HAP-1 (cell line): ENCODE measurements at regions not wholly inside any gene's neighbourhood (a gene's known extent, or its start where the extent isn't known, plus 50 kb on each side); places are given as distances from the start of the nearest gene placed in this dataset.

Source experiments
- DNase-seq, 2 experiments: peaks; one replicate each; pipeline ENCODE4 v3.0.0-alpha.2; 2016 to 2020; ENCODE audit warnings: low spot score in 2 of 2
- H3K27me3 ChIP-seq: fragments of 250-450 bp; sonication (Bioruptor Pico); 2 replicates; pipeline ENCODE4 v1.5.1; 2020; ENCODE audit warnings: low read depth, mild to moderate bottlenecking, moderate library complexity
- H3K36me3 ChIP-seq: fragments of 250-450 bp; sonication (Bioruptor Pico); replicated peaks from 2 replicates; pipeline ENCODE4 v1.5.1; 2020; ENCODE audit warnings: mild to moderate bottlenecking
- H3K4me1 ChIP-seq: fragments of 250-450 bp; sonication (Bioruptor Pico); 2 replicates; pipeline ENCODE4 v1.5.1; 2020; ENCODE audit warnings: mild to moderate bottlenecking
- H3K4me3 ChIP-seq: fragments of 250-450 bp; sonication (Bioruptor Pico); 2 replicates; pipeline ENCODE4 v1.5.1; 2020; ENCODE audit warnings: mild to moderate bottlenecking, moderate library complexity
- H3K9me3 ChIP-seq: fragments of 250-450 bp; sonication (Bioruptor Pico); 2 replicates; pipeline ENCODE4 v1.5.1; 2020; ENCODE audit warnings: mild to moderate bottlenecking, moderate library complexity
- in situ Hi-C: fragments of 300-500 bp; cut with MboI; formaldehyde crosslinking; loops from 3 replicates; pipeline ENCODE4 v1.14.3; 2020; ENCODE audit warnings: low sequenced_read_pairs, inconsistent platforms, mixed read lengths

DNA sequence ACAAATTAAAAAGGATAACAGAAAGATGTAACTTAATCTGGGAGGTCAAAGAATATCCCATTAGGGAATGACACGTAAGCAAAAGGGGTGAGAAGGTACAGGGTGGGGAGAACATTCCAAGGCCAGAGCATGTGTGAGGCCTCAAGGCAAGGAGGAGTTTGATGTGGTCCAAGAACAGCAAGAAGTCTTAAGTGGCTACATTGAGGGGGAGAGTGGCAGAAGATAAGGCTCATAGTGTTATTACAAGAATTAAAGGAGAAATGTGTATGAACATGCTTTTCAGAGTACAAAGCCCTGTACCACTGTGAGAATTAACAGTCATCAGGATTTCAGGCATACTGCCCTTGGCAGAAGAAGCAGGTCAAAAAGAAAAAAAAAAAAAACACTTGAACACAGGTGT, 174.4 kb upstream of the ERBB4 start:
- H3K27me3 ChIP-seq: no peaks in the 10 kb centered on the region
- no peaks in the 10 kb centered on the region for H3K36me3 ChIP-seq
- in situ Hi-C loops: no loop called here
- H3K4me3 ChIP-seq: no peak overlapping the region
- H3K9me3 ChIP-seq: no peaks in the 10 kb centered on the region
- H3K4me1 ChIP-seq: no peaks in the 10 kb centered on the region
- DNase-seq: no peak

DNA sequence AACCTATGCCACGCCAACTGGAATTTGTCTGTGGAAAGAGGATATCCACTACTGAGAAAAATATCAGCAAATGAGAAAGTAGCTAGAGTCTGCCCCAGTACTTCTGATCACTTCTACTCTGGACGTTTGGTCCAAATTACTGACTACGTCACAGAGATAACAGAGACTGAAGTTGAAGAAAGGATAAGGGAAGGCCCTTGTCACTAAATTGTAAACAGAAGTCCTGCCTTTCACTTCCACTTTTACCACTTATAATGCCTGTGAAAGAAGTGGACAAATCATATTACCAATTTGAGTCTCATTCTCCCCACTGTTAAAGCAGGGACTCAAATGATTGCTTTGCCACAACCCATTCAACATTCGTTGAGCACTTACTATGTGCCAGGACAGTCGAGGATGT, 173.9 kb upstream of the ERBB4 start:
- no peaks in the 10 kb centered on the region for H3K4me1 ChIP-seq
- H3K4me3 ChIP-seq: no peak overlapping the region
- H3K9me3 ChIP-seq: no peaks in the 10 kb centered on the region
- H3K27me3 ChIP-seq: no peaks in the 10 kb centered on the region
- no peak for DNase-seq
- in situ Hi-C loops: no loop called here
- no peaks in the 10 kb centered on the region for H3K36me3 ChIP-seq

DNA sequence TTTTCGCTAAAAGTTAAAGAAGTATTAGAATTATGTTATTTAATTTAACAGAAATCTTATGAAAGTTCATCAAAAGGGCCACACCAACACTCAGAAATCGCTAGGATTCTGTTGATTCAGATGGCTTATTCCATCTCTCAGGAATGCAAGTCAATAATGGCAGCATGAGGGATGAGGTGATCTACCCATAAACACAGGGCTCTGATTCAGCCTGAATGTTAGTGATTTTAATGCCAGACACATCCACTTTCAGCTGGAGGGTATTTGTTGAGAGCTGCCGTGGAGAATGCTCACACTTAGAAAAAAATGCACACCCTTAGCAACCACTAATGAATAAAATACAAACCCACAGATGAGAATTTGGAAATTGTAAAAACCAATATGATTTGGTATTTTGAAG, 173.3 kb upstream of the ERBB4 start:
- no peak for DNase-seq
- Histone ChIP-seq H3K27me3 (no peaks in the 10 kb centered on the region), H3K36me3 (no peaks in the 10 kb centered on the region), H3K4me1 (no peaks in the 10 kb centered on the region), H3K4me3 (no peak overlapping the region), H3K9me3 (no peaks in the 10 kb centered on the region)
- in situ Hi-C loops: no loop called here

DNA sequence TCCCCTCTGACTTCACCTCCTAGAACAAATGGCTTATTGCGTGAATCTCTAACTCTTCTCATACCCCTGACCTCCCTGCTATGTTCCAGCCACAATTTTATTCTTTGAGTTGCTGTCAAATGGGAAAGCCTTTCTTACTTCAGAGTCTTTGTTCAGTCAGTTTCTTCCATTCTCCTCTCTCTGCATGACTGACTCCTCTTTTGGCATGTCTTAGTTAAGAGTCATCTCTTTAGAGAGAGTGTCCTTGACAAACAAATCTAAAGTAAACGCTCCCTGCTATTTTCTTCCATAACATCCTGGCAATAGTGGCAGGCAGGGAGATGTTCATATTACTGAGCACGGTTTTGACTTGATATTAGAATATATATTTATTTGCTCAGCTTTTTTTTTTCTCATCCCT, 170.7 kb upstream of the ERBB4 start:
- in situ Hi-C loops: no loop called here
- no peak for DNase-seq
- Histone ChIP-seq H3K4me3 (no peak overlapping the region), H3K27me3 (no peaks in the 10 kb centered on the region), H3K9me3 (no peaks in the 10 kb centered on the region), H3K4me1 (no peaks in the 10 kb centered on the region), H3K36me3 (no peaks in the 10 kb centered on the region)

DNA sequence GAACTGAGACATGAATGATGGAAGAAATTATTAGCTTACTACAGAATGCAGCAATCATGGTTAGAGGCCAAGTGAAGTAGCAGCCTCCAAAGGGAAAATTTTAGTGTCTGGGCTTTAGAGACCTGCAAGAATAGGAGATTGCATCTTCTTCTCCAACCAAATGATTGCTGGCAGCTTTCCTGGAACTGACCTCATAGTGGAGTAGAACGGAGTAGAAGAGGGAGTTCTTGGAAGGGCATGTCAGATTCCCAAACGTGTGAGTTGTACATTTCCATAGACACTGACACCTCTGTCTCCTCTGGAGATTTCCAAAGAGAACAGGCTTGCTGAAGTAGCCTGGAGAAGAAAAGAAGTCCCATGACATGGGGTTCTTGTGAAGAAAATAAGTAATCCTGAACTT, 169.8 kb upstream of the ERBB4 start:
- no peaks in the 10 kb centered on the region for H3K9me3 ChIP-seq
- no peak for DNase-seq
- in situ Hi-C loops: no loop called here

DNA sequence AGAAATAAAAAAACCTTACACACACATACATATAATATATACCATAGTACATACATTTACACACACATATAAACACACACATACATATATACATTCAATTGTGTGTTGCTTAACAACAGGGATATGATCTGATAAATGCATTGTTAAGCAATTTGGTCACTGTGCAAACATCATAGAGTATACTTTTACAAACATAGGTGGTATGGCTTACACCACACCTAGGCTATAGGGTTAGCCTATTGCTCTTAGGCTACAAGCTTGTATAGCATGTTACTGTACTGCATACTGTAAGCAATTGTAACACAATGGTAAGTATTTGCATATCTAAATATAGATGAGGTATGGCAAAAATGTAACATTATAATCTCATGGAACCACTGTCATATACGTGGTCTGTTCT, 156.8 kb upstream of the ERBB4 start:
- no peaks in the 10 kb centered on the region for H3K36me3 ChIP-seq
- no peaks in the 10 kb centered on the region for H3K4me1 ChIP-seq
- no peaks in the 10 kb centered on the region for H3K27me3 ChIP-seq
- DNase-seq: no peak
- in situ Hi-C loops: no loop called here
- H3K4me3 ChIP-seq: no peak overlapping the region
- H3K9me3 ChIP-seq: no peaks in the 10 kb centered on the region

More for the DNA sequence above, 169.8 kb upstream of the ERBB4 start:
- Histone ChIP-seq H3K4me1 (no peaks in the 10 kb centered on the region), H3K36me3 (no peaks in the 10 kb centered on the region), H3K4me3 (no peak overlapping the region), H3K27me3 (no peaks in the 10 kb centered on the region)

DNA sequence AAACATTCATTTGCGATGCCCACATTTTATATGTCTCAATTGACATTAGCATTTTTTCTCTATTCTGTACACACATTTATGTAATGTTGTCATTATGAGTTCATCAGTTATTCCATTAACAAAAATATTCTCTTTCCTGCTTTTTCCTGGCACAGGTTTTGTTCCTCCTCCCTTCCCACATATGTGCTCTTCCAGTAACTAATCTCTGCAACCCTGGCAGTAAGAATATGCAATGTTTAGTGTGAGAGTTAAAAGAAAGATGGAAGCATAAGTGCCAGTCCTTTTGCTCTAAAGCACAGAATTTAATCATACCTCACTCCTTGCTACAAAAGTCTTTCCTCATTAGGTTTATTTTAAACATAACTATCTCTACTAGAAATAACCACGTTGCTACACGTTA, 155.8 kb upstream of the ERBB4 start:
- no peak for DNase-seq
- Histone ChIP-seq H3K9me3 (no peaks in the 10 kb centered on the region), H3K36me3 (no peaks in the 10 kb centered on the region), H3K4me1 (no peaks in the 10 kb centered on the region), H3K4me3 (no peak overlapping the region), H3K27me3 (no peaks in the 10 kb centered on the region)
- in situ Hi-C loops: no loop called here

DNA sequence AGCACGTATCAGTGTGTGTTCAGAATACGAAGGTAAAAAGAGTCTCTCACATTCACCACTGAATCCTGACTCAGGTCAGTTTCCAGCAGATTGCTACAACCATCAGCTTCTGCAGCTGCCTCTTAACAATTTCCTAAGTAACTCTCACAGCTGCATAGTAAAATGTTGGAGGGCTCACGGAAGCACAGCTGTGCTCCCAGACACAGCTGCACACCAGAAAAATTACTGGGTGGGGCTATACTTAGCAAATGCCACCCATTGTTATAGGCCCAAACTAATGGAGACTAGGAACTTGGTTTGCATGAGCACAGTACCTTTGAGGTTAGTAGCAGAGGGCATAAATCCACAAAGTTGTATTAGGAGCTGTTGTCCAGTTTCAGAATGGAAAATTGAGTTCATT, 153.9 kb upstream of the ERBB4 start:
- no peaks in the 10 kb centered on the region for H3K9me3 ChIP-seq
- no peaks in the 10 kb centered on the region for H3K4me1 ChIP-seq
- in situ Hi-C loops: no loop called here
- DNase-seq: no peak
- H3K4me3 ChIP-seq: no peak overlapping the region
- no peaks in the 10 kb centered on the region for H3K27me3 ChIP-seq
- no peaks in the 10 kb centered on the region for H3K36me3 ChIP-seq

DNA sequence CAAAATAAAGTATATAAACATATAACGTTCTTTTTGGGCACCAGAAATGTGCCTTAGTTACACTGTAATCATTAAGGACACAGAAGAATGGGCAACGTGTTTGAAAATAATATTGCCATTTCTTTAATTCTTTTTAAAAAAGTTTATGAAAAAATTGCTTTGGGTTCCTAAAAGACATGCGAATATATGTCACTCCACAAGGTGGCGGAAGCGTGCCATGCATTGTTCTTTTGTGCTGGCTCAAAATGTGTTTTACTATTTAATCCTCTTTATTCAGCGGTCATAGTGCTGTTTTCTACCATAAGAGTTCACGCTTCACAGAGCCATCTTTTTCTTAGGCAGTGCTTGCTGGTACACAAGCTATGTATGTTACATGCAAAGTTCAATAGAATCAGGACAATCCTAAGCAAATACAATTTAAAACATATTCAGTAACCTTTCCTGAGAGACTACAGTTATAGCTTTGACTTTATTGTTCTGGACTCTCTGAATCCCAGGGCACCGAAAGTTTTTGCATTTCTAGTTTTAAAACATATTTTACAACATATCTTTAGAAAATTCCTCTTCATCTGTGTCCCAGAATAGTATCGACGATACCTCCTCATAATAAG, 147.8 kb upstream of the ERBB4 start:
- DNase-seq: peak; percentile 46 to 67
- in situ Hi-C loops: no loop called here

DNA sequence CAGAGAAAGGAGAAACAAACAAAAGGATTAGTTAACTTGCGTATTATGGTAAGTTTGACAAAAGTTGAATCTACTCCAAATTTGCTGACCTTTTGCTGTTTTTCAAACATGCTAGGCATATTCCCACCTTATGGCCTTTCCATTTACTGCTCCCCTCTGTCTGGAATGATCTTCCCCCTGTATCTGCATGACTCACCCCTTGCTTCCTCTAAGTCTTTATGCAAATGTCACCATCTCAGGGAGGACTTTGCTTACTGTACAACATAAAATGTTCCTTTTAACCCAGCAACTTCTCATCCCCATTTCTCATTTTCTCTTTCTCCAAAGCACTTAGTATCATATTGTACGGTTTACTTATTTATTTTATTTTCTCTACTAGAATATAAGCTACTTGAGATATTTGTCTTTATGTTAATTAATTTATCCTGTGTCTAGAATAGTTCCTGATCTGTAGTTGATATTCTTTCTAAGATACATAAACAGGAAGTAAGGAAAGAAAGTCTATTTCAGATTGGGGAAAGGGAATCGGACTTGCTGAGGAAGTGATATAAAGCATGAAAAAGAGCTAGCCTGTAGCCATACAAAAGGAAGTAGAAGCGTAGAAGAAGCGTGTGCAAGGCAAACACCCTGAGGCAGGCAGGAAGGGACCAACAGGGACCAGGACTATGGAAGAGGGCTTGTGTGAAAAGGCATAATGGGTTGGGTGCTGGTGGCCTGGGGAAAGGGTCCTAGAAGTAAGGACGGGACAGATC, 144.9 kb upstream of the ERBB4 start:
- Histone ChIP-seq H3K4me3 (no peak overlapping the region), H3K36me3 (no peaks in the 10 kb centered on the region), H3K4me1 (no peaks in the 10 kb centered on the region), H3K27me3 (no peaks in the 10 kb centered on the region), H3K9me3 (no peaks in the 10 kb centered on the region)
- no peak for DNase-seq
- in situ Hi-C loops: no loop called here

More for the DNA sequence above, 147.8 kb upstream of the ERBB4 start:
- Histone ChIP-seq H3K9me3 (no peaks in the 10 kb centered on the region), H3K4me1 (no peaks in the 10 kb centered on the region), H3K36me3 (no peaks in the 10 kb centered on the region), H3K4me3 (no peak overlapping the region), H3K27me3 (no peaks in the 10 kb centered on the region)

DNA sequence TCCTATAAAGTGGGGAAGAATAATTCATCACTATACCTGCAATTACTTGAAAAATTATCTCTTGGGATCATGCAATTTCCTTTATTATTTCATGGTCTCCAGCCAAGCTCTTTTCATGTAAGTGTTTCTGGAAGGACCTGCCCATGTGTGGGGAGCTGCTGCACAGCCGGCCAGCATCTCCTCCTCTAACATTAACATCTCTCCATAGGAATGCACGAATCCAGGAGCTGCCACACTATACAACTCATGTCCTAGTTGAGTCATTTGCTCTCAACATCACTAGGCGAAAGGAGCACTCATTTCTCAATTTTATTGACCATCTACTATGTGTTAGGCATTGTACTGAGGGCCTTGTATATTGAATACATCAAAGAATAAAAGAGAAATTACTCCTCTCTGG, 144.3 kb upstream of the ERBB4 start:
- no peaks in the 10 kb centered on the region for H3K4me1 ChIP-seq
- DNase-seq: no peak
- in situ Hi-C loops: no loop called here

DNA sequence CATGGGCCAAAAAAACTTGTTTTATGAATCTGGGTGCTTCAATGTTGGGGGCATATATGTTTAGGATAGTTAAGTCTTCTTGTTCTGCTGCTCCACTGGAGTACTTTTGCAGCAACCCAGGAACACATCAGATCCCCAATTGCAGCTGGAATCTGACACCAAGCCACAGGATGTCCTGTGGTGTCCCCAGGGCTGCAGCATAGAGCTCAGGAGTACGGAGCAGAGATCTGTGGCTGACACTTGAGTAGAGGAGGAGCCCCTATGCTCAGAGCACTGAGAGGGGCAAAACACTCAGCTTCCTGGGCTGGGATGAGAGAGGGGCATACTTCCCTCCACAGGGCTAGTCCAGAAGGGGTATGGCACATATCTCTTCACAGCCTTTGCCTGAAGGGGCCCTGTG, 138.9 kb upstream of the ERBB4 start:
- Histone ChIP-seq H3K4me1 (no peaks in the 10 kb centered on the region), H3K27me3 (no peaks in the 10 kb centered on the region), H3K4me3 (no peak overlapping the region), H3K9me3 (no peaks in the 10 kb centered on the region), H3K36me3 (no peaks in the 10 kb centered on the region)
- DNase-seq: no peak
- in situ Hi-C loops: no loop called here

More for the DNA sequence above, 144.3 kb upstream of the ERBB4 start:
- H3K9me3 ChIP-seq: no peaks in the 10 kb centered on the region
- H3K36me3 ChIP-seq: no peaks in the 10 kb centered on the region
- no peaks in the 10 kb centered on the region for H3K27me3 ChIP-seq
- H3K4me3 ChIP-seq: no peak overlapping the region

DNA sequence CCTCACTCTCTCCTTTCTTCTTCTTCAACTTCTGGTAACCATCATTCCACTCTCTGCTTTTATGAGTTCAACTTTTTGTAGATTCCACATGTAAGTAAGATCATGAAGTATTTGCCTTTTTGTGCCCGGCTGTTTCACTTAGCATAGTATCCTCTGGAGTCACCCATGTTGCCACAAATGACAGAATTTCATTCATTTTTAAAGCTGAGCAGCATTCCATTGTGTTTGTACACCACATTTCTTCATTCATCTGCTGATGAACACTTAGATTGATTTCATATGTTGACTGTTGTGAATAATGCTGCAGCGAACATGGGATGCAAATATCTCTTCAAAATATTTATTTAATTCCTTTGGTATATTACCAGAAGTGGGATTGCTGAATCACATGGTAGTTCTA, 133.6 kb upstream of the ERBB4 start:
- in situ Hi-C loops: no loop called here
- no peaks in the 10 kb centered on the region for H3K9me3 ChIP-seq
- no peaks in the 10 kb centered on the region for H3K27me3 ChIP-seq
- no peak overlapping the region for H3K4me3 ChIP-seq
- DNase-seq: no peak
- H3K36me3 ChIP-seq: no peaks in the 10 kb centered on the region
- no peaks in the 10 kb centered on the region for H3K4me1 ChIP-seq

DNA sequence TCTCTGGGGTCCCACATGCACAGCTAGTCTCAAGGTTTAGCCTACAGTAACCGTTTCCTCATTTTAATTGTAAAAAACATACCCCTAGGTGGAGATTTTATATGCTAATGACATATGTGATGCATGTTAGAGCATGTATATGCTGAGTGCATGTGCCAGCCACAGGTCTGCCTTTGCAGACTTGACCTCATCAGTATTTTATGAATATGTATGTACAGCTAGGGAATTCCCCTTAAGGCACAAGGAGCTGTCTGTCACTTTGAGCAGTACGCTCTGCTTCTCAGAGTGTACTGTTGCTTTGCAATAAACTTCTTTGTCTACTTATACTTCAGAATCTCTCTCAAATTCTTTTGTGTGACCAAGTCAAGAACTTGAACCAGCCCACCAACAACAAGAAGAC, 131.2 kb upstream of the ERBB4 start:
- Histone ChIP-seq H3K9me3 (no peaks in the 10 kb centered on the region), H3K27me3 (no peaks in the 10 kb centered on the region), H3K4me3 (no peak overlapping the region), H3K4me1 (no peaks in the 10 kb centered on the region), H3K36me3 (no peaks in the 10 kb centered on the region)
- no peak for DNase-seq
- in situ Hi-C loops: no loop called here
